ENCODE measurements at regions not wholly inside any gene's neighbourhood (a gene's known extent, or its start where the extent isn't known, plus 50 kb on each side); places are given as distances from the start of the nearest gene placed in this dataset.

DNA sequence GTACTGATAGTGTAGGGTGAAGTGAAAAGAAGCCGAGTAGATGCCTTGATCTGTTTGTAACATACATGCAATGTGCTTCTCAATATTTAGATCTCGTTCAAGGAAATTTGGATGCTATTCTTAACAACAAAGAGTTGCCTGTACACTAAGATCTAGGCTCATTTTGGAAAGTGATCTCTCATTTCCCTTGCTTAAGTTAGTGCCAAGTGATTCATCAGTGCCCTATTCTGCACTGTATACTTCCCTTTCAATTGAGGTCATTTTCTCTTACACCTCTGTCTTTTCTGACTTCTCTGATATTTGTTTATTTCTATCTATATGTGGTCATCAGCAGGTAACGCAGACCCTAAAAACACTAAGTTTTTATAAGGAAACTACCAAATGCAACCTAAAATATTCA lies 528.6 kb upstream of the PTPRD start:
- TF ChIP-seq, protein P1, sequence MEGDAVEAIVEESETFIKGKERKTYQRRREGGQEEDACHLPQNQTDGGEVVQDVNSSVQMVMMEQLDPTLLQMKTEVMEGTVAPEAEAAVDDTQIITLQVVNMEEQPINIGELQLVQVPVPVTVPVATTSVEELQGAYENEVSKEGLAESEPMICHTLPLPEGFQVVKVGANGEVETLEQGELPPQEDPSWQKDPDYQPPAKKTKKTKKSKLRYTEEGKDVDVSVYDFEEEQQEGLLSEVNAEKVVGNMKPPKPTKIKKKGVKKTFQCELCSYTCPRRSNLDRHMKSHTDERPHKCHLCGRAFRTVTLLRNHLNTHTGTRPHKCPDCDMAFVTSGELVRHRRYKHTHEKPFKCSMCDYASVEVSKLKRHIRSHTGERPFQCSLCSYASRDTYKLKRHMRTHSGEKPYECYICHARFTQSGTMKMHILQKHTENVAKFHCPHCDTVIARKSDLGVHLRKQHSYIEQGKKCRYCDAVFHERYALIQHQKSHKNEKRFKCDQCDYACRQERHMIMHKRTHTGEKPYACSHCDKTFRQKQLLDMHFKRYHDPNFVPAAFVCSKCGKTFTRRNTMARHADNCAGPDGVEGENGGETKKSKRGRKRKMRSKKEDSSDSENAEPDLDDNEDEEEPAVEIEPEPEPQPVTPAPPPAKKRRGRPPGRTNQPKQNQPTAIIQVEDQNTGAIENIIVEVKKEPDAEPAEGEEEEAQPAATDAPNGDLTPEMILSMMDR (IDR thresholded peaks at IDR 0.05): no peak
- no peak for TF ChIP-seq POLR2A (IDR thresholded peaks at IDR 0.05)
